Vagina (tissue), 2 donors: ENCODE measurements at regions not wholly inside any gene's neighbourhood (a gene's known extent, or its start where the extent isn't known, plus 50 kb on each side); places are given as distances from the start of the nearest gene placed in this dataset.

Experiments
- CTCF ChIP-seq, 3 experiments: fragments of 450-650 bp in 2 of 3; fragments of 200-600 bp in 1 of 3; sonication (generic) in 1 of 3; IDR thresholded peaks; one replicate each; pipeline ENCODE4 v1.5.1; 2017 to 2019; ENCODE audit warnings: antibody characterized with exemption in 3 of 3, mild to moderate bottlenecking in 2 of 3, moderate library complexity in 2 of 3
- POLR2A ChIP-seq, 2 donors: fragments of 450-650 bp; IDR thresholded peaks; one replicate each; pipeline ENCODE4 v1.6.1; 2017; ENCODE audit warnings: antibody characterized with exemption in 2 of 2, mild to moderate bottlenecking in 2 of 2, moderate library complexity in 2 of 2
- POLR2AphosphoS5 ChIP-seq, 2 donors: sonication (generic); formaldehyde crosslinking; IDR thresholded peaks; one replicate each; pipeline ENCODE4 v1.9.0; 2017; ENCODE audit warnings: antibody characterized with exemption in 2 of 2, mild to moderate bottlenecking in 2 of 2, low read depth in 1 of 2; ENCODE audit not compliant: insufficient read depth in 1 of 2

- TF ChIP-seq CTCF (IDR thresholded peaks at IDR 0.05) = no peak
- no peak for TF ChIP-seq POLR2AphosphoS5 (IDR thresholded peaks at IDR 0.05; ENCODE audit: insufficient read depth in 1 of 2, low read depth in 1 of 2)
- TF ChIP-seq POLR2A (IDR thresholded peaks at IDR 0.05) = no peak
Measured at GRCh38 chr13:80881495-80881894, 540.6 kb upstream of the SPRY2 start.
